ENCODE measurements at regions not wholly inside any gene's neighbourhood (a gene's known extent, or its start where the extent isn't known, plus 50 kb on each side); places are given as distances from the start of the nearest gene placed in this dataset.

- no peak overlapping the region for H4K91ac ChIP-seq (ENCODE audit: insufficient read length, low read depth, low read length)
- no peak overlapping the region for H3K9ac ChIP-seq (ENCODE audit: extremely low read depth, insufficient read length, low read length)
- H3K27ac ChIP-seq (ENCODE audit: insufficient read length, low read depth, low read length), result no peak overlapping the region
- no peak overlapping the region for H3T11ph ChIP-seq (ENCODE audit: low read length)
- H3K14ac ChIP-seq (ENCODE audit: insufficient read depth, low read length), result no peak overlapping the region
- no peak overlapping the region for H2AK5ac ChIP-seq (ENCODE audit: insufficient read length, low read length)
- peaks cover 14% of the 10 kb centered on the region for H3K9me3 ChIP-seq (ENCODE audit: control insufficient read depth, low read depth, low read length)
- no peak overlapping the region for H2BK120ac ChIP-seq (ENCODE audit: low read depth, low read length, poor library complexity, severe bottlenecking)
- no peak overlapping the region for H3K4ac ChIP-seq (ENCODE audit: low read depth, low read length)
- no peak for DNase-seq
- no CpG with 5 or more reads among the region's 1 CpG for WGBS (ENCODE audit: extremely low coverage, insufficient read length, low lambda C conversion rate)
- no peaks in the 10 kb centered on the region for H3K27me3 Mint-ChIP-seq (ENCODE audit: low read depth)
- no peak overlapping the region for H2BK15ac ChIP-seq (ENCODE audit: low read depth, low read length)
- no peaks in the 10 kb centered on the region for H3K23me2 ChIP-seq (ENCODE audit: insufficient read length, low read depth, low read length, poor library complexity, severe bottlenecking)
- no peak overlapping the region for H2BK12ac ChIP-seq (ENCODE audit: insufficient read length, low read depth, low read length)
- no peak overlapping the region for H2BK20ac ChIP-seq (ENCODE audit: low read depth, low read length, poor library complexity, severe bottlenecking)
- no peak overlapping the region for H3K56ac ChIP-seq (ENCODE audit: insufficient read length, low read depth, low read length)
- H3K79me2 ChIP-seq (ENCODE audit: insufficient read depth, low read length), result no peaks in the 10 kb centered on the region
- H3K79me1 ChIP-seq (ENCODE audit: insufficient read depth, low read depth, low read length, poor library complexity, severe bottlenecking), result no peaks in the 10 kb centered on the region
- H3K4me1 ChIP-seq (ENCODE audit: insufficient read depth, low read length), result no peaks in the 10 kb centered on the region
- H3K4me3 Mint-ChIP-seq, result no peak overlapping the region
- H3K18ac ChIP-seq (ENCODE audit: insufficient read length, low read depth, low read length), result no peak overlapping the region
- no peak overlapping the region for H3K4me2 ChIP-seq (ENCODE audit: insufficient read depth, insufficient read length, low read length)
- no peak overlapping the region for H3K27ac Mint-ChIP-seq
- no peaks in the 10 kb centered on the region for H3K4me1 Mint-ChIP-seq
- H3K36me3 Mint-ChIP-seq (ENCODE audit: insufficient read depth in 1 of 3, low read depth in 3 of 3), result peaks cover 2 to 6% (median 2%) of the 10 kb centered on the region in 3 experiments; a peak in 2 of 7 replicates
- H3K9me3 Mint-ChIP-seq, result peaks cover 44 to 55% of the 10 kb centered on the region in 2 experiments
- TF ChIP-seq CTCF (conservative IDR thresholded peaks at IDR 0.05), result no peak
- no peak overlapping the region for H3K23ac ChIP-seq (ENCODE audit: insufficient read length, low read depth, low read length)
- no peak overlapping the region for H2BK5ac ChIP-seq (ENCODE audit: insufficient read length, low read length)
- no peaks in the 10 kb centered on the region for H4K20me1 ChIP-seq (ENCODE audit: control insufficient read depth, insufficient read depth, insufficient read length)
- no peak overlapping the region for H2AFZ ChIP-seq (ENCODE audit: low read length)
- H4K8ac ChIP-seq (replicated peaks; ENCODE audit: insufficient read length, low read depth, low read length), result no peak overlapping the region
- H3K27me3 ChIP-seq (ENCODE audit: insufficient read depth, low read length), result no peaks in the 10 kb centered on the region
- no peak overlapping the region for H4K5ac ChIP-seq (ENCODE audit: insufficient read length, low read depth, low read length)
Observed at GRCh38 chrX:147315483-147315882, 500.9 kb upstream of the CXorf51A start.

All from H9 (cell line).